ENCODE measurements at regions not wholly inside any gene's neighbourhood (a gene's known extent, or its start where the extent isn't known, plus 50 kb on each side); places are given as distances from the start of the nearest gene placed in this dataset.
"Not testable (repeated sequence)": the region's sequence is repeated elsewhere in the genome, so short reads cannot be mapped to it uniquely, and the experiment has no call there.

DNA sequence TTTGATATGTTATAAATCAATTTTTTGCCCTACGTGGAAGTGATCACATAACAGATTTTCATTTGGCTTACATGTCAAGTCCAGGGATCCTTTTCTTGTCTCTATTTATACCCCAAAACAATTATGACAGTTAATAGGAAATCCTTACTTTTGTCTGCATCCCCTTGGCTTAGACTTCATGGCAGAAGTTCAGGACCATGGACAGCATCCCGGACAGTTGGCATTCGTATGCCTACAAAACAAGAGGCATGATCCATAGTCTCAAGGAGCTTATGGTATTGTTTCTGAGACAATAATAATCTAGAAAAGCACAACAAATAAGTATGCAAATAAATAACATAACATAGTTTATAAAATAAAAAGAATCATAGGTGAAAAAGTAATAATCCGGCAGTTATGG is 214.3 kb upstream of the GRIA1 start:
- no TSS peak for BruUV-seq (replicated peaks)
- 70% methylated on average over 4 of the region's 4 CpGs for WGBS (ENCODE audit: insufficient coverage, insufficient replicate concordance, low lambda C conversion rate, missing lambda C conversion rate)
- Histone ChIP-seq H3K79me2 (ENCODE audit: control insufficient read depth, insufficient read depth, low read length) (no peaks in the 10 kb centered on the region), H3K9ac (ENCODE audit: control insufficient read depth, insufficient read depth, low read length) (no peak overlapping the region), H4K20me1 (ENCODE audit: control insufficient read depth, insufficient read depth) (no peaks in the 10 kb centered on the region), H3K27ac (ENCODE audit: control insufficient read depth, insufficient read depth) (no peak overlapping the region), H3K4me3 (no peak overlapping the region), H3K4me2 (ENCODE audit: control insufficient read depth, insufficient read depth) (no peak overlapping the region), H3K36me3 (ENCODE audit: control insufficient read depth in 2 of 2, insufficient read depth in 2 of 2, low read length in 1 of 2) (no peaks in the 10 kb centered on the region), H3K27me3 (replicated peaks in 1 of 2; ENCODE audit: control insufficient read depth in 2 of 2, insufficient read depth in 2 of 2, low read length in 1 of 2) (no peaks in the 10 kb centered on the region), H2AFZ (ENCODE audit: control insufficient read depth, low read depth, low read length) (no peak overlapping the region), H3K4me1 (ENCODE audit: control insufficient read depth, insufficient read depth, low read length) (no peaks in the 10 kb centered on the region), H3K9me3 (replicated peaks; ENCODE audit: control insufficient read depth, insufficient read depth, low read length) (no peaks in the 10 kb centered on the region)
- CTCF ChIA-PET = no interaction called here
- TF ChIP-seq, protein P1, sequence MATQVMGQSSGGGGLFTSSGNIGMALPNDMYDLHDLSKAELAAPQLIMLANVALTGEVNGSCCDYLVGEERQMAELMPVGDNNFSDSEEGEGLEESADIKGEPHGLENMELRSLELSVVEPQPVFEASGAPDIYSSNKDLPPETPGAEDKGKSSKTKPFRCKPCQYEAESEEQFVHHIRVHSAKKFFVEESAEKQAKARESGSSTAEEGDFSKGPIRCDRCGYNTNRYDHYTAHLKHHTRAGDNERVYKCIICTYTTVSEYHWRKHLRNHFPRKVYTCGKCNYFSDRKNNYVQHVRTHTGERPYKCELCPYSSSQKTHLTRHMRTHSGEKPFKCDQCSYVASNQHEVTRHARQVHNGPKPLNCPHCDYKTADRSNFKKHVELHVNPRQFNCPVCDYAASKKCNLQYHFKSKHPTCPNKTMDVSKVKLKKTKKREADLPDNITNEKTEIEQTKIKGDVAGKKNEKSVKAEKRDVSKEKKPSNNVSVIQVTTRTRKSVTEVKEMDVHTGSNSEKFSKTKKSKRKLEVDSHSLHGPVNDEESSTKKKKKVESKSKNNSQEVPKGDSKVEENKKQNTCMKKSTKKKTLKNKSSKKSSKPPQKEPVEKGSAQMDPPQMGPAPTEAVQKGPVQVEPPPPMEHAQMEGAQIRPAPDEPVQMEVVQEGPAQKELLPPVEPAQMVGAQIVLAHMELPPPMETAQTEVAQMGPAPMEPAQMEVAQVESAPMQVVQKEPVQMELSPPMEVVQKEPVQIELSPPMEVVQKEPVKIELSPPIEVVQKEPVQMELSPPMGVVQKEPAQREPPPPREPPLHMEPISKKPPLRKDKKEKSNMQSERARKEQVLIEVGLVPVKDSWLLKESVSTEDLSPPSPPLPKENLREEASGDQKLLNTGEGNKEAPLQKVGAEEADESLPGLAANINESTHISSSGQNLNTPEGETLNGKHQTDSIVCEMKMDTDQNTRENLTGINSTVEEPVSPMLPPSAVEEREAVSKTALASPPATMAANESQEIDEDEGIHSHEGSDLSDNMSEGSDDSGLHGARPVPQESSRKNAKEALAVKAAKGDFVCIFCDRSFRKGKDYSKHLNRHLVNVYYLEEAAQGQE (IDR thresholded peaks at IDR 0.05; ENCODE audit: low read depth, low read length) = peak; percentile 93
- TF ChIP-seq ATF3 (IDR thresholded peaks at IDR 0.05; ENCODE audit: borderline replicate concordance, extremely low read depth, low read depth, low read length) = no peak
- TF ChIP-seq MTA2 (IDR thresholded peaks at IDR 0.05; ENCODE audit: low read depth) = no peak
- ATAC-seq = no peak
- POLR2A ChIA-PET = no interaction called here
- RAD21 ChIA-PET (ENCODE audit: unreplicated experiment) = no interaction called here
- intact Hi-C loops (cut with micrococcal nuclease; ENCODE audit: unreplicated experiment) = no loop called here
- SMC1A ChIA-PET (ENCODE audit: uncharacterized antibody, unreplicated experiment) = no interaction called here
- no peak for DNase-seq (ENCODE audit: low read depth, low spot score)
- in situ Hi-C loops (cut with MboI) = no loop called here
- FAIRE-seq = no peak

DNA sequence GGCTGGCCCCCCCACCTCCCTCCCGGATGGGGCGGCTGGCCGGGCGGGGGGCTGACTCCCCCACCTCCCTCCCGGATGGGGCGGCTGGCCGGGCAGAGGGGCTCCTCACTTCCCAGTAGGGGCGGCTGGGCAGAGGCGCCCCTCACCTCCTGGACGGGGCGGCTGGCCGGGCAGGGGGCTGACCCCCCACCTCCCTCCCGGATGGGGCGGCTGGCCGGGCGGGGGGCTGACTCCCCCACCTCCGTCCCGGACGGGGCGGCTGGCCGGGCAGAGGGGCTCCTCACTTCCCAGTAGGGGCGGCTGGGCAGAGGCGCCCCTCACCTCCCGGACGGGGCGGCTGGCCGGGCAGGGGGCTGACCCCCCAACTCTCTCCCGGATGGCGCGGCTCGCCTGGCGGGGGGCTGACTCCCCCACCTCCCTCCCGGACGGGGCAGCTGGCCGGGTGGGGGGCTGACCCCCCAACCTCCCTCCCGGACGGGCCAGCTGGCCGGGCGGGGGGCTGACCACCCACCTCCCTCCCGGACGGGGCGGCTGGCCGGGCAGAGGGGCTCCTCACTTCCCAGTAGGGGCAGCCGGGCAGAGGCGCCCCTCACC is 194.1 kb upstream of the GRIA1 start:
- CTCF ChIA-PET; ATAC-seq; SMC1A ChIA-PET (ENCODE audit: uncharacterized antibody, unreplicated experiment); POLR2A ChIA-PET; BruUV-seq (replicated peaks); H3K4me3 ChIP-seq; in situ Hi-C loops (cut with MboI); H3K36me3 ChIP-seq (ENCODE audit: control insufficient read depth in 2 of 2, insufficient read depth in 2 of 2, low read length in 1 of 2); H3K79me2 ChIP-seq (ENCODE audit: control insufficient read depth, insufficient read depth, low read length); H4K20me1 ChIP-seq (ENCODE audit: control insufficient read depth, insufficient read depth); DNase-seq (ENCODE audit: low read depth, low spot score); H3K4me2 ChIP-seq (ENCODE audit: control insufficient read depth, insufficient read depth); H3K9ac ChIP-seq (ENCODE audit: control insufficient read depth, insufficient read depth, low read length); H3K4me1 ChIP-seq (ENCODE audit: control insufficient read depth, insufficient read depth, low read length); FAIRE-seq; RAD21 ChIA-PET (ENCODE audit: unreplicated experiment); H2AFZ ChIP-seq (ENCODE audit: control insufficient read depth, low read depth, low read length); intact Hi-C loops (cut with micrococcal nuclease; ENCODE audit: unreplicated experiment); H3K9me3 ChIP-seq (replicated peaks; ENCODE audit: control insufficient read depth, insufficient read depth, low read length); H3K27ac ChIP-seq (ENCODE audit: control insufficient read depth, insufficient read depth); H3K27me3 ChIP-seq (replicated peaks in 1 of 2; ENCODE audit: control insufficient read depth in 2 of 2, insufficient read depth in 2 of 2, low read length in 1 of 2): not testable (repeated sequence)
- WGBS (ENCODE audit: insufficient coverage, insufficient replicate concordance, low lambda C conversion rate, missing lambda C conversion rate) = 65% methylated on average over 22 of the region's 45 CpGs
